ENCODE measurements at regions not wholly inside any gene's neighbourhood (a gene's known extent, or its start where the extent isn't known, plus 50 kb on each side); places are given as distances from the start of the nearest gene placed in this dataset.

- Histone ChIP-seq H3K9ac (ENCODE audit: low read length) (no peak overlapping the region), H3K36me3 (ENCODE audit: control insufficient read depth in 1 of 2, insufficient read depth in 2 of 2, low read length in 2 of 2) (no peaks in the 10 kb centered on the region), H3K9me3 (ENCODE audit: control insufficient read depth in 1 of 2, insufficient read depth in 1 of 2, low read depth in 1 of 2, low read length in 2 of 2) (no peaks in the 10 kb centered on the region), H3K4me1 (ENCODE audit: control insufficient read depth in 1 of 2, insufficient read depth in 2 of 2, low read length in 2 of 2) (peaks cover 6 to 24% of the 10 kb centered on the region in 2 experiments; a peak in 3 of 4 replicates), H2AFZ (ENCODE audit: low read depth, low read length, poor library complexity, severe bottlenecking) (no peak overlapping the region), H3K27ac (ENCODE audit: low read depth, low read length) (no peak overlapping the region), H3K9me2 (ENCODE audit: insufficient read depth) (no peaks in the 10 kb centered on the region), H4K20me1 (ENCODE audit: insufficient read depth) (no peaks in the 10 kb centered on the region), H3K79me2 (ENCODE audit: insufficient read depth, low read length) (no peaks in the 10 kb centered on the region), H3K4me2 (ENCODE audit: low read length) (no peak overlapping the region), H3K27me3 (ENCODE audit: insufficient read depth, low read length) (no peaks in the 10 kb centered on the region), H3K4me3 (replicated peaks in 1 of 2; ENCODE audit: low read depth in 1 of 2, low read length in 2 of 2) (no peak overlapping the region)
- ChIA-PET POLR2A (no interaction called here), RAD21 (ENCODE audit: low non-redundant PET in 1 of 2, low total read pairs in 2 of 2, uncharacterized antibody in 2 of 2, unreplicated experiment in 2 of 2) (no interaction called here), CTCF (no interaction called here)
- BruUV-seq (replicated peaks): no TSS peak
- no peak for ATAC-seq
- intact Hi-C loops (cut with micrococcal nuclease): no loop called here
- DNase-seq (ENCODE audit: low read depth, low spot score): no peak
- TF ChIP-seq ATF3 (IDR thresholded peaks at IDR 0.05) (no peak), SIN3A (IDR thresholded peaks at IDR 0.05; ENCODE audit: low read depth) (no peak), FOSL1 (IDR thresholded peaks at IDR 0.05; ENCODE audit: low read depth) (no peak), CTCF (IDR thresholded peaks at IDR 0.05 in 2 of 3, conservative IDR thresholded peaks at IDR 0.05 in 1 of 3; ENCODE audit: borderline replicate concordance in 1 of 3, insufficient read depth in 1 of 3, low read depth in 2 of 3, low read length in 2 of 3) (no peak), SP1 (IDR thresholded peaks at IDR 0.05; ENCODE audit: low read depth) (no peak), CBX3 (IDR thresholded peaks at IDR 0.05; ENCODE audit: low read depth) (no peak), POLR2A (IDR thresholded peaks at IDR 0.05; ENCODE audit: borderline replicate concordance, extremely low read depth, insufficient read depth, insufficient read length) (no peak), ZNF274 (IDR thresholded peaks at IDR 0.05; ENCODE audit: low read depth, low read length) (no peak), ZBTB33 (IDR thresholded peaks at IDR 0.05; ENCODE audit: extremely low read depth, insufficient replicate concordance, low read length) (no peak), REST (IDR thresholded peaks at IDR 0.05; ENCODE audit: low read depth) (no peak)
Measured at GRCh38 chr9:129435988-129436717, 184.7 kb downstream of the C9orf50 start.
